WTC11 (cell line): ENCODE measurements at regions not wholly inside any gene's neighbourhood (a gene's known extent, or its start where the extent isn't known, plus 50 kb on each side); places are given as distances from the start of the nearest gene placed in this dataset.

Experiments
- ATAC-seq: fragments of 200-7000 bp; cut with Tn5 transposase; 2 replicates; pipeline ENCODE4 v1.10.0; 2021; ENCODE audit warnings: mild to moderate bottlenecking, moderate library complexity
- CTCF ChIA-PET: fragments of 300-600 bp; sonication (Branson Sonifier 250); formaldehyde crosslinking; loops from one replicate; lab custom pipeline; 2021; ENCODE audit warnings: antibody characterized with exemption; lab: Charles Lee
- POLR2A ChIA-PET: fragments of 350-600 bp; sonication (Branson Sonifier 250); formaldehyde crosslinking; loops from one replicate; lab custom pipeline; 2021; ENCODE audit warnings: antibody characterized with exemption; lab: Charles Lee
- DNase-seq: peaks from one replicate; pipeline ENCODE4 v3.0.0; 2021; ENCODE audit warnings: low spot score
- H3K27ac Mint-ChIP-seq: 2 replicates; pipeline ENCODE4 v1.8.0; 2021; ENCODE audit warnings: mixed read lengths
- H3K27me3 Mint-ChIP-seq: 2 replicates; pipeline ENCODE4 v1.8.0; 2021; ENCODE audit warnings: low read depth, mild to moderate bottlenecking, moderate library complexity, mixed read lengths
- H3K36me3 Mint-ChIP-seq: 2 replicates; pipeline ENCODE4 v1.8.0; 2021; ENCODE audit warnings: mixed read lengths
- H3K4me1 Mint-ChIP-seq: 2 replicates; pipeline ENCODE4 v1.8.0; 2022; ENCODE audit warnings: mixed read lengths
- H3K4me3 Mint-ChIP-seq: 2 replicates; pipeline ENCODE4 v1.8.0; 2021; ENCODE audit warnings: mild to moderate bottlenecking, moderate library complexity, mixed read lengths
- H3K9me3 Mint-ChIP-seq: 2 replicates; pipeline ENCODE4 v1.8.0; 2021; ENCODE audit warnings: mixed read lengths
- ATF3 ChIP-seq: sonication (generic); formaldehyde crosslinking; conservative IDR thresholded peaks from 2 replicates; pipeline ENCODE4 v1.8.1; 2022; ENCODE audit warnings: mild to moderate bottlenecking, missing genetic modification reagents
- ERG ChIP-seq: fragments of 250-450 bp; sonication (Bioruptor Pico); IDR thresholded peaks from 2 replicates; pipeline ENCODE4 v1.8.0; 2021; ENCODE audit warnings: mild to moderate bottlenecking
- FOXK1 ChIP-seq: sonication (generic); formaldehyde crosslinking; IDR thresholded peaks from 2 replicates; pipeline ENCODE4 v1.8.0; 2022; ENCODE audit warnings: mild to moderate bottlenecking, moderate library complexity, missing genetic modification reagents
- GABPB1 ChIP-seq: sonication (generic); formaldehyde crosslinking; IDR thresholded peaks from 2 replicates; pipeline ENCODE4 v1.8.1; 2023; ENCODE audit warnings: mild to moderate bottlenecking, missing genetic modification reagents
- HMGA2 ChIP-seq: fragments of 250-450 bp; sonication (Bioruptor Pico); IDR thresholded peaks from 2 replicates; pipeline ENCODE4 v1.4.0; 2021; ENCODE audit warnings: mild to moderate bottlenecking, moderate library complexity
- JAZF1 ChIP-seq: fragments of 250-450 bp; sonication (Bioruptor Pico); IDR thresholded peaks from 2 replicates; pipeline ENCODE4 v1.9.0; 2021; ENCODE audit warnings: moderate library complexity, mild to moderate bottlenecking, inconsistent platforms
- MAX ChIP-seq: sonication (generic); formaldehyde crosslinking; IDR thresholded peaks from 2 replicates; pipeline ENCODE4 v1.8.0; 2022; ENCODE audit warnings: mild to moderate bottlenecking, missing genetic modification reagents
- MXD4 ChIP-seq: fragments of 250-450 bp; sonication (Bioruptor Pico); IDR thresholded peaks from 2 replicates; pipeline ENCODE4 v1.8.0; 2021; ENCODE audit warnings: mild to moderate bottlenecking, moderate library complexity, borderline replicate concordance
- NFATC4 ChIP-seq: fragments of 250-450 bp; sonication (Bioruptor Pico); IDR thresholded peaks from 2 replicates; pipeline ENCODE4 v1.9.0; 2021; ENCODE audit warnings: mild to moderate bottlenecking
- NR3C1 ChIP-seq: sonication (generic); formaldehyde crosslinking; conservative IDR thresholded peaks from 2 replicates; pipeline ENCODE4 v1.8.1; 2023; ENCODE audit warnings: low read depth, mild to moderate bottlenecking, missing genetic modification reagents
- OVOL2 ChIP-seq: fragments of 250-450 bp; sonication (Bioruptor Pico); IDR thresholded peaks from 2 replicates; pipeline ENCODE4 v1.9.0; 2021; ENCODE audit warnings: mild to moderate bottlenecking, borderline replicate concordance
- RORB ChIP-seq: fragments of 250-450 bp; sonication (Bioruptor Pico); IDR thresholded peaks from 2 replicates; pipeline ENCODE4 v1.9.0; 2021; ENCODE audit warnings: mild to moderate bottlenecking
- USF2 ChIP-seq: sonication (generic); formaldehyde crosslinking; IDR thresholded peaks from 2 replicates; pipeline ENCODE4 v1.8.1; 2023; ENCODE audit warnings: mild to moderate bottlenecking, missing genetic modification reagents, moderate library complexity
- ZBTB21 ChIP-seq: sonication (generic); formaldehyde crosslinking; IDR thresholded peaks from 2 replicates; pipeline ENCODE4 v1.8.1; 2023; ENCODE audit warnings: mild to moderate bottlenecking, missing genetic modification reagents, borderline replicate concordance
- ZNF138 ChIP-seq: sonication (generic); formaldehyde crosslinking; conservative IDR thresholded peaks from 2 replicates; pipeline ENCODE4 v1.8.1; 2022; ENCODE audit warnings: mild to moderate bottlenecking, moderate library complexity, missing genetic modification reagents
- ZNF219 ChIP-seq: sonication (generic); formaldehyde crosslinking; IDR thresholded peaks from 2 replicates; pipeline ENCODE4 v1.8.0; 2023; ENCODE audit warnings: missing genetic modification reagents, mild to moderate bottlenecking, borderline replicate concordance
- ZNF396 ChIP-seq: fragments of 250-450 bp; sonication (Bioruptor Pico); IDR thresholded peaks from 2 replicates; pipeline ENCODE4 v1.8.0; 2021; ENCODE audit warnings: mild to moderate bottlenecking, moderate library complexity, borderline replicate concordance
- TF ChIP-seq, protein P1 (sequence below): sonication (generic); formaldehyde crosslinking; IDR thresholded peaks from 2 replicates; pipeline ENCODE4 v1.8.1; 2022; ENCODE audit warnings: missing genetic modification reagents, borderline replicate concordance
- TF ChIP-seq, protein P2 (sequence below): sonication (generic); formaldehyde crosslinking; IDR thresholded peaks from 2 replicates; pipeline ENCODE4 v1.8.0; 2022; ENCODE audit warnings: mild to moderate bottlenecking, missing genetic modification reagents
- TF ChIP-seq, protein P3 (sequence below): fragments of 250-450 bp; sonication (Bioruptor Pico); IDR thresholded peaks from 2 replicates; pipeline ENCODE4 v1.9.0; 2021; ENCODE audit warnings: mild to moderate bottlenecking
- TF ChIP-seq, protein P4 (sequence below): sonication (generic); formaldehyde crosslinking; IDR thresholded peaks from 2 replicates; pipeline ENCODE4 v1.8.1; 2022; ENCODE audit warnings: low read depth, missing genetic modification reagents, borderline replicate concordance
- TF ChIP-seq, protein P5 (sequence below): sonication (generic); formaldehyde crosslinking; IDR thresholded peaks from 2 replicates; pipeline ENCODE4 v1.8.1; 2022; ENCODE audit warnings: mild to moderate bottlenecking, missing genetic modification reagents, moderate library complexity, borderline replicate concordance

DNA sequence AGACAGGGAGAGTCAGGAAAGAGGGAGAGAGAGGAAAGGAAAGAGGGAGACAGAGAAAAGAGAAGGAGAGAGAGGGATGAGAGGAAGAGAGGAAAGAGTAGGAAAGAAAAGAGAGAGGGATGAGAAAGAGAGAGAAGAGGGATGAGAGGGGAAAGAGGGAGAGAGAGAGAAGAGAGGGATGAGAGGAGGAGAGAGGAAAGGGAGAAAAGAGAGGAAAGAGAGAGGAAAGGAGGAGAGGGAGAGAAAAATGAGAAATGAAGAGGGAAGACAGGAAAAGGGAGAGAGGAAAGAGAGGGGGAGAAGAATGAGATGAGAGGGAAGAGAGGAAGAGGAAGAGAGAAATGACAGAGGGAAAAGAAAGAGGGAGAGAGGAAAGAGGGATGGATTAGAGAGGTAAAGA is 207.0 kb upstream of the SKOR2 start:
- Mint-ChIP-seq H3K9me3 (no peaks in the 10 kb centered on the region), H3K36me3 (no peaks in the 10 kb centered on the region), H3K4me3 (no peak overlapping the region), H3K4me1 (peaks cover 8% of the 10 kb centered on the region), H3K27me3 (peaks cover 20% of the 10 kb centered on the region), H3K27ac (no peak overlapping the region)
- CTCF ChIA-PET: no interaction called here
- DNase-seq (no peak), ATAC-seq (no peak)
- POLR2A ChIA-PET: no interaction called here
- TF ChIP-seq MXD4 (no peak), MAX (no peak), USF2 (CRISPR knock-in tag) (no peak), FOXK1 (CRISPR knock-in tag) (no peak), GABPB1 (CRISPR knock-in tag) (no peak), ERG (CRISPR knock-in tag) (no peak), ZNF396 (CRISPR knock-in tag) (no peak)

- no peak overlapping the region; the same call in 1 of the 2 replicates for H3K4me3 Mint-ChIP-seq
- ChIA-PET POLR2A (no interaction called here), CTCF (no interaction called here)
- no peaks in the 10 kb centered on the region for H3K9me3 Mint-ChIP-seq
- DNase-seq (no peak), ATAC-seq (no peak)
- H3K27me3 Mint-ChIP-seq: peaks cover 19% of the 10 kb centered on the region
- no peak overlapping the region for H3K27ac Mint-ChIP-seq
- H3K4me1 Mint-ChIP-seq: peaks cover 8% of the 10 kb centered on the region
- H3K36me3 Mint-ChIP-seq: no peaks in the 10 kb centered on the region
- no peak for TF ChIP-seq ZNF138 (CRISPR knock-in tag)
- TF ChIP-seq OVOL2 (CRISPR knock-in tag): no peak
- no peak for TF ChIP-seq ATF3 (CRISPR knock-in tag)
- TF ChIP-seq ZNF219 (CRISPR knock-in tag): no peak
- TF ChIP-seq, protein P1, sequence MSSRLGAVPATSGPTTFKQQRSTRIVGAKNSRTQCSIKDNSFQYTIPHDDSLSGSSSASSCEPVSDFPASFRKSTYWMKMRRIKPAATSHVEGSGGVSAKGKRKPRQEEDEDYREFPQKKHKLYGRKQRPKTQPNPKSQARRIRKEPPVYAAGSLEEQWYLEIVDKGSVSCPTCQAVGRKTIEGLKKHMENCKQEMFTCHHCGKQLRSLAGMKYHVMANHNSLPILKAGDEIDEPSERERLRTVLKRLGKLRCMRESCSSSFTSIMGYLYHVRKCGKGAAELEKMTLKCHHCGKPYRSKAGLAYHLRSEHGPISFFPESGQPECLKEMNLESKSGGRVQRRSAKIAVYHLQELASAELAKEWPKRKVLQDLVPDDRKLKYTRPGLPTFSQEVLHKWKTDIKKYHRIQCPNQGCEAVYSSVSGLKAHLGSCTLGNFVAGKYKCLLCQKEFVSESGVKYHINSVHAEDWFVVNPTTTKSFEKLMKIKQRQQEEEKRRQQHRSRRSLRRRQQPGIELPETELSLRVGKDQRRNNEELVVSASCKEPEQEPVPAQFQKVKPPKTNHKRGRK (CRISPR knock-in tag): no peak
- TF ChIP-seq ZBTB21: no peak
- TF ChIP-seq, protein P2, sequence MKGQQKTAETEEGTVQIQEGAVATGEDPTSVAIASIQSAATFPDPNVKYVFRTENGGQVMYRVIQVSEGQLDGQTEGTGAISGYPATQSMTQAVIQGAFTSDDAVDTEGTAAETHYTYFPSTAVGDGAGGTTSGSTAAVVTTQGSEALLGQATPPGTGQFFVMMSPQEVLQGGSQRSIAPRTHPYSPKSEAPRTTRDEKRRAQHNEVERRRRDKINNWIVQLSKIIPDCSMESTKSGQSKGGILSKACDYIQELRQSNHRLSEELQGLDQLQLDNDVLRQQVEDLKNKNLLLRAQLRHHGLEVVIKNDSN (CRISPR knock-in tag): no peak
- no peak for TF ChIP-seq NFATC4
- TF ChIP-seq NR3C1: no peak
- no peak for TF ChIP-seq RORB (CRISPR knock-in tag)
- TF ChIP-seq, protein P3, sequence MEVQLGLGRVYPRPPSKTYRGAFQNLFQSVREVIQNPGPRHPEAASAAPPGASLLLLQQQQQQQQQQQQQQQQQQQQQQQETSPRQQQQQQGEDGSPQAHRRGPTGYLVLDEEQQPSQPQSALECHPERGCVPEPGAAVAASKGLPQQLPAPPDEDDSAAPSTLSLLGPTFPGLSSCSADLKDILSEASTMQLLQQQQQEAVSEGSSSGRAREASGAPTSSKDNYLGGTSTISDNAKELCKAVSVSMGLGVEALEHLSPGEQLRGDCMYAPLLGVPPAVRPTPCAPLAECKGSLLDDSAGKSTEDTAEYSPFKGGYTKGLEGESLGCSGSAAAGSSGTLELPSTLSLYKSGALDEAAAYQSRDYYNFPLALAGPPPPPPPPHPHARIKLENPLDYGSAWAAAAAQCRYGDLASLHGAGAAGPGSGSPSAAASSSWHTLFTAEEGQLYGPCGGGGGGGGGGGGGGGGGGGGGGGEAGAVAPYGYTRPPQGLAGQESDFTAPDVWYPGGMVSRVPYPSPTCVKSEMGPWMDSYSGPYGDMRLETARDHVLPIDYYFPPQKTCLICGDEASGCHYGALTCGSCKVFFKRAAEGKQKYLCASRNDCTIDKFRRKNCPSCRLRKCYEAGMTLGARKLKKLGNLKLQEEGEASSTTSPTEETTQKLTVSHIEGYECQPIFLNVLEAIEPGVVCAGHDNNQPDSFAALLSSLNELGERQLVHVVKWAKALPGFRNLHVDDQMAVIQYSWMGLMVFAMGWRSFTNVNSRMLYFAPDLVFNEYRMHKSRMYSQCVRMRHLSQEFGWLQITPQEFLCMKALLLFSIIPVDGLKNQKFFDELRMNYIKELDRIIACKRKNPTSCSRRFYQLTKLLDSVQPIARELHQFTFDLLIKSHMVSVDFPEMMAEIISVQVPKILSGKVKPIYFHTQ (CRISPR knock-in tag): no peak
- no peak for TF ChIP-seq FOXK1 (CRISPR knock-in tag)
- TF ChIP-seq MXD4: no peak
- TF ChIP-seq HMGA2: no peak
- TF ChIP-seq, protein P4, sequence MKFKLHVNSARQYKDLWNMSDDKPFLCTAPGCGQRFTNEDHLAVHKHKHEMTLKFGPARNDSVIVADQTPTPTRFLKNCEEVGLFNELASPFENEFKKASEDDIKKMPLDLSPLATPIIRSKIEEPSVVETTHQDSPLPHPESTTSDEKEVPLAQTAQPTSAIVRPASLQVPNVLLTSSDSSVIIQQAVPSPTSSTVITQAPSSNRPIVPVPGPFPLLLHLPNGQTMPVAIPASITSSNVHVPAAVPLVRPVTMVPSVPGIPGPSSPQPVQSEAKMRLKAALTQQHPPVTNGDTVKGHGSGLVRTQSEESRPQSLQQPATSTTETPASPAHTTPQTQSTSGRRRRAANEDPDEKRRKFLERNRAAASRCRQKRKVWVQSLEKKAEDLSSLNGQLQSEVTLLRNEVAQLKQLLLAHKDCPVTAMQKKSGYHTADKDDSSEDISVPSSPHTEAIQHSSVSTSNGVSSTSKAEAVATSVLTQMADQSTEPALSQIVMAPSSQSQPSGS (CRISPR knock-in tag): no peak
- TF ChIP-seq, protein P5, sequence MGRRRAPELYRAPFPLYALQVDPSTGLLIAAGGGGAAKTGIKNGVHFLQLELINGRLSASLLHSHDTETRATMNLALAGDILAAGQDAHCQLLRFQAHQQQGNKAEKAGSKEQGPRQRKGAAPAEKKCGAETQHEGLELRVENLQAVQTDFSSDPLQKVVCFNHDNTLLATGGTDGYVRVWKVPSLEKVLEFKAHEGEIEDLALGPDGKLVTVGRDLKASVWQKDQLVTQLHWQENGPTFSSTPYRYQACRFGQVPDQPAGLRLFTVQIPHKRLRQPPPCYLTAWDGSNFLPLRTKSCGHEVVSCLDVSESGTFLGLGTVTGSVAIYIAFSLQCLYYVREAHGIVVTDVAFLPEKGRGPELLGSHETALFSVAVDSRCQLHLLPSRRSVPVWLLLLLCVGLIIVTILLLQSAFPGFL (CRISPR knock-in tag): no peak
- no peak for TF ChIP-seq JAZF1 (CRISPR knock-in tag)
These were observed 206.2 kb upstream of the SKOR2 start for GRCh38 chr18:47457614-47458013.
